H1 (cell line): ENCODE measurements at regions not wholly inside any gene's neighbourhood (a gene's known extent, or its start where the extent isn't known, plus 50 kb on each side); places are given as distances from the start of the nearest gene placed in this dataset.

Experiments used
- CTCF ChIA-PET: fragments of 300-600 bp; sonication (Branson Sonifier 250); formaldehyde crosslinking; loops from one replicate; lab custom pipeline; 2021; ENCODE audit not compliant: partially characterized antibody; lab: Charles Lee
- POLR2A ChIA-PET: fragments of 300-600 bp; sonication (Branson Sonifier 250); formaldehyde crosslinking; loops from one replicate; lab custom pipeline; 2021; ENCODE audit warnings: inconsistent platforms; ENCODE audit not compliant: partially characterized antibody; lab: Charles Lee
- DNase-seq, 2 experiments: peaks; one replicate each; pipeline versions ENCODE4 v3.0.0 to v3.0.0-alpha.2; 2010 to 2022; ENCODE audit warnings: low spot score in 2 of 2, low read depth in 1 of 2, mixed read lengths in 1 of 2
- FAIRE-seq: peaks from 2 replicates; lab custom pipeline; 2011; peaks lifted over from hg19 to GRCh38; lab: Jason Lieb, UNC
- H2AFZ ChIP-seq: 2 replicates; pipeline ENCODE4 v1.8.1; 2012; ENCODE audit warnings: low read length, inconsistent platforms
- H2AK5ac ChIP-seq: 2 replicates; pipeline ENCODE4 v1.6.1; 2013; ENCODE audit warnings: low read depth, low read length
- H2BK120ac ChIP-seq: replicated peaks from 2 replicates; pipeline ENCODE3; 2013; ENCODE audit warnings: low read depth, low read length, inconsistent platforms
- H2BK12ac ChIP-seq: 2 replicates; pipeline ENCODE4 v1.6.1; 2013; ENCODE audit warnings: low read depth, low read length
- H2BK15ac ChIP-seq: 2 replicates; pipeline ENCODE4 v1.6.1; 2013; ENCODE audit warnings: low read length
- H2BK20ac ChIP-seq: 2 replicates; pipeline ENCODE4 v1.6.1; 2013; ENCODE audit warnings: low read length
- H2BK5ac ChIP-seq: 2 replicates; pipeline ENCODE4 v1.6.1; 2013; ENCODE audit warnings: low read depth, low read length
- H3K14ac ChIP-seq: 2 replicates; pipeline ENCODE4 v1.6.1; 2013; ENCODE audit warnings: inconsistent platforms; ENCODE audit not compliant: insufficient read length
- H3K18ac ChIP-seq: 2 replicates; pipeline ENCODE4 v1.6.1; 2013; ENCODE audit warnings: low read length; ENCODE audit errors: extremely low read depth
- H3K23ac ChIP-seq: 2 replicates; pipeline ENCODE4 v1.6.1; 2013; ENCODE audit warnings: inconsistent platforms; ENCODE audit not compliant: insufficient read length
- H3K23me2 ChIP-seq: 2 replicates; pipeline ENCODE4 v1.6.1; 2013; ENCODE audit warnings: low read depth, low read length
- H3K27ac ChIP-seq: 2 replicates; pipeline ENCODE4 v1.6.1; 2011; ENCODE audit warnings: low read depth, low read length, inconsistent platforms
- H3K27me3 ChIP-seq, 4 experiments: replicated peaks in 1 of 4; 1 replicate in 1 of 4; 2 replicates in 3 of 4; pipeline versions ENCODE4 v1.6.1 to v1.8.1; 2011 to 2013; ENCODE audit warnings: low read length in 3 of 4, mild to moderate bottlenecking in 3 of 4, inconsistent platforms in 2 of 4, mixed read lengths in 2 of 4, moderate library complexity in 1 of 4; ENCODE audit not compliant: control insufficient read depth in 3 of 4, insufficient read depth in 3 of 4; ENCODE audit errors: extremely low read depth in 1 of 4
- H3K36me3 ChIP-seq, 4 experiments: 2 replicates each; pipeline versions ENCODE4 v1.6.1 to v1.8.1; 2011 to 2013; ENCODE audit warnings: mild to moderate bottlenecking in 4 of 4, low read length in 3 of 4, moderate library complexity in 2 of 4, control low read depth in 1 of 4, inconsistent platforms in 1 of 4; ENCODE audit not compliant: insufficient read depth in 4 of 4, control insufficient read depth in 2 of 4
- H3K4ac ChIP-seq: replicated peaks from 2 replicates; pipeline ENCODE3; 2013; ENCODE audit warnings: low read length, low read depth, mixed read lengths, inconsistent platforms; ENCODE audit not compliant: insufficient read length
- H3K4me1 ChIP-seq, 4 experiments: replicated peaks in 1 of 4; 1 replicate in 1 of 4; 2 replicates in 3 of 4; pipeline versions ENCODE4 v1.6.1 to v1.8.1; 2011 to 2013; ENCODE audit warnings: low read length in 3 of 4, inconsistent platforms in 2 of 4, mixed read lengths in 1 of 4; ENCODE audit not compliant: insufficient read depth in 4 of 4, control insufficient read depth in 3 of 4
- H3K4me2 ChIP-seq, 2 experiments: 2 replicates each; pipeline versions ENCODE4 v1.6.1 to v1.8.1; 2011 to 2013; ENCODE audit warnings: low read depth in 2 of 2, low read length in 2 of 2, control low read depth in 1 of 2, inconsistent platforms in 1 of 2, mild to moderate bottlenecking in 1 of 2; ENCODE audit not compliant: insufficient read depth in 1 of 2
- H3K4me3 ChIP-seq, 4 experiments: fragments of 200-600, 300-600 bp in 1 of 4; sonication (generic), shearing (Covaris generic), sonication (Bioruptor Twin) in 1 of 4; 2 replicates each; pipeline versions ENCODE4 v1.5.1 to v1.8.1; 2011 to 2016; ENCODE audit warnings: low read length in 4 of 4, low read depth in 3 of 4, control low read depth in 2 of 4, inconsistent platforms in 2 of 4, mild to moderate bottlenecking in 2 of 4, mixed read lengths in 1 of 4, moderate library complexity in 1 of 4; ENCODE audit not compliant: insufficient read depth in 2 of 4; ENCODE audit errors: extremely low read depth in 1 of 4
- H3K56ac ChIP-seq: replicated peaks from 2 replicates; pipeline ENCODE3; 2013; ENCODE audit warnings: low read depth, mild to moderate bottlenecking, mixed read lengths, low read length, inconsistent platforms; ENCODE audit not compliant: insufficient read length
- H3K79me1 ChIP-seq: 2 replicates; pipeline ENCODE4 v1.6.1; 2013; ENCODE audit warnings: low read depth, low read length, control low read depth
- H3K79me2 ChIP-seq, 2 experiments: 2 replicates each; pipeline versions ENCODE4 v1.6.1 to v1.8.1; 2012 to 2013; ENCODE audit warnings: low read length in 2 of 2, mild to moderate bottlenecking in 2 of 2, inconsistent platforms in 1 of 2; ENCODE audit not compliant: insufficient read depth in 2 of 2, control insufficient read depth in 1 of 2
- H3K9ac ChIP-seq, 4 experiments: replicated peaks in 1 of 4; 1 replicate in 1 of 4; 2 replicates in 3 of 4; pipeline versions ENCODE4 v1.6.1 to v1.8.1; 2011 to 2013; ENCODE audit warnings: low read depth in 3 of 4, low read length in 3 of 4, control low read depth in 2 of 4, mild to moderate bottlenecking in 2 of 4, moderate library complexity in 2 of 4, inconsistent platforms in 1 of 4; ENCODE audit errors: extremely low read depth in 1 of 4
- H3K9me3 ChIP-seq, 2 experiments: 2 replicates each; pipeline versions ENCODE4 v1.6.1 to v1.8.1; 2012 to 2013; ENCODE audit warnings: mild to moderate bottlenecking in 2 of 2, moderate library complexity in 2 of 2, control low read depth in 1 of 2, inconsistent platforms in 1 of 2, low read depth in 1 of 2, low read length in 1 of 2, mixed read lengths in 1 of 2; ENCODE audit not compliant: insufficient read depth in 2 of 2
- H4K20me1 ChIP-seq, 2 experiments: replicated peaks in 1 of 2; 2 replicates each; pipeline versions ENCODE3 to v1.8.1; 2011 to 2013; ENCODE audit warnings: inconsistent platforms in 2 of 2, low read length in 2 of 2, mild to moderate bottlenecking in 1 of 2; ENCODE audit not compliant: insufficient read depth in 2 of 2, control insufficient read depth in 1 of 2
- H4K5ac ChIP-seq: 2 replicates; pipeline ENCODE4 v1.6.1; 2013; ENCODE audit warnings: low read length, low read depth, mixed read lengths, inconsistent platforms; ENCODE audit not compliant: insufficient read length
- H4K8ac ChIP-seq: 2 replicates; pipeline ENCODE4 v1.8.0; 2013; ENCODE audit warnings: mild to moderate bottlenecking, moderate library complexity, low read length, inconsistent platforms; ENCODE audit not compliant: insufficient read depth; ENCODE audit errors: extremely low read depth
- H4K91ac ChIP-seq: replicated peaks from 2 replicates; pipeline ENCODE3; 2013; ENCODE audit warnings: low read length, mixed read lengths, inconsistent platforms; ENCODE audit not compliant: insufficient read length
- ATF3 ChIP-seq: IDR thresholded peaks from 2 replicates; pipeline ENCODE4 v1.6.1; 2011; ENCODE audit warnings: low read depth, mild to moderate bottlenecking, low read length; ENCODE audit not compliant: insufficient read depth
- CHD1 ChIP-seq: IDR thresholded peaks from 2 replicates; pipeline ENCODE4 v1.6.1; 2012; ENCODE audit warnings: low read depth, low read length, improper control_type of control experiment
- E2F6 ChIP-seq: IDR thresholded peaks from 2 replicates; pipeline ENCODE4 v1.6.1; 2012; ENCODE audit warnings: inconsistent platforms
- EGR1 ChIP-seq: IDR thresholded peaks from 2 replicates; pipeline ENCODE4 v1.6.1; 2011; ENCODE audit warnings: low read depth, low read length, borderline replicate concordance
- NRF1 ChIP-seq: IDR thresholded peaks from 2 replicates; pipeline ENCODE4 v1.6.1; 2011; ENCODE audit warnings: mild to moderate bottlenecking, low read depth, low read length, improper control_type of control experiment
- POLR2A ChIP-seq, 2 experiments: IDR thresholded peaks; 1 replicate in 1 of 2; 2 replicates in 1 of 2; pipeline ENCODE4 v1.6.1; 2011; ENCODE audit warnings: low read depth in 2 of 2, low read length in 2 of 2, mild to moderate bottlenecking in 2 of 2; ENCODE audit errors: control extremely low read depth in 1 of 2
- RBBP5 ChIP-seq: IDR thresholded peaks from 2 replicates; pipeline ENCODE4 v1.7.1; 2012; ENCODE audit warnings: low read depth, mild to moderate bottlenecking, inconsistent platforms, low read length, moderate library complexity, borderline replicate concordance
- SAP30 ChIP-seq: fragments of 300-600 bp; sonication (generic); IDR thresholded peaks from 2 replicates; pipeline ENCODE4 v1.7.1; 2012; ENCODE audit warnings: low read length, moderate library complexity, mild to moderate bottlenecking, inconsistent platforms; ENCODE audit not compliant: insufficient read depth, insufficient replicate concordance
- SIX5 ChIP-seq: IDR thresholded peaks from 2 replicates; pipeline ENCODE4 v1.6.1; 2011; ENCODE audit warnings: mild to moderate bottlenecking, low read depth, low read length
- SP1 ChIP-seq: IDR thresholded peaks from 2 replicates; pipeline ENCODE4 v1.6.1; 2011; ENCODE audit warnings: low read depth, low read length
- TEAD4 ChIP-seq: IDR thresholded peaks from 2 replicates; pipeline ENCODE4 v1.6.1; 2012; ENCODE audit warnings: low read depth, low read length, inconsistent platforms, mixed read lengths
- WGBS, 2 experiments: shearing (Covaris generic) in 1 of 2; methylation state at CpG; one replicate each; pipeline versions ENCODE4 v1.1.6 to v1.1.7; 2013 to 2015; ENCODE audit warnings: low lambda C conversion rate in 2 of 2, mixed read lengths in 2 of 2, inconsistent platforms in 1 of 2, low coverage in 1 of 2, missing lambda C conversion rate in 1 of 2; ENCODE audit not compliant: insufficient replicate concordance in 2 of 2, insufficient coverage in 1 of 2, insufficient read length in 1 of 2; ENCODE audit errors: extremely low coverage in 1 of 2, missing lambda C conversion rate in 1 of 2; 5-methylcytosine and 5-hydroxymethylcytosine counted together

GRCh38 chr3:168212664-168213285, 117.1 kb upstream of the GOLIM4 start:
- H2AK5ac ChIP-seq: no peak overlapping the region
- H3K9me3 ChIP-seq: no peaks in the 10 kb centered on the region
- no peak overlapping the region for H2BK20ac ChIP-seq
- no peaks in the 10 kb centered on the region for H4K20me1 ChIP-seq
- no peaks in the 10 kb centered on the region for H3K27me3 ChIP-seq
- WGBS, 2 experiments: 91% methylated on average over 3 of the region's 3 CpGs; no CpG with 5 or more reads in 1 of the 2 experiments
- no peak overlapping the region for H3K56ac ChIP-seq
- H3K4me1 ChIP-seq: no peaks in the 10 kb centered on the region
- no peak overlapping the region for H2BK15ac ChIP-seq
- no peak overlapping the region for H3K23ac ChIP-seq
- no peak overlapping the region for H2BK12ac ChIP-seq
- H4K8ac ChIP-seq: no peak overlapping the region
- no peaks in the 10 kb centered on the region for H3K23me2 ChIP-seq
- H3K36me3 ChIP-seq: no peaks in the 10 kb centered on the region
- no peak overlapping the region for H3K4me2 ChIP-seq
- no peak for DNase-seq
- H3K4me3 ChIP-seq: no peak overlapping the region
- H2BK5ac ChIP-seq: no peak overlapping the region
- CTCF ChIA-PET: interaction anchor here (0.6 to 5.0 kb wide), 10 partner anchors 60 to 1453 kb away, joined by 3 to 64 read pairs (median 4); no protein-coding TSS in a partner anchor
- H3K4ac ChIP-seq: no peak overlapping the region
- H4K91ac ChIP-seq: no peak overlapping the region
- POLR2A ChIA-PET: no interaction called here
- TF ChIP-seq SP1 (no peak), POLR2A (IDR thresholded peaks at IDR 0.05; ENCODE audit: control extremely low read depth in 1 of 2, low read depth in 2 of 2, low read length in 2 of 2) (no peak), ATF3 (no peak), RBBP5 (no peak), SIX5 (no peak), TEAD4 (no peak), NRF1 (no peak), SAP30 (no peak), E2F6 (no peak), CHD1 (no peak), EGR1 (no peak)
- no peak for FAIRE-seq
- no peak overlapping the region for H3K14ac ChIP-seq
- no peaks in the 10 kb centered on the region for H3K79me2 ChIP-seq
- H3K18ac ChIP-seq: no peak overlapping the region
- H2AFZ ChIP-seq: no peak overlapping the region
- H3K27ac ChIP-seq: no peak overlapping the region
- no peaks in the 10 kb centered on the region for H3K79me1 ChIP-seq
- H3K9ac ChIP-seq: no peak overlapping the region
- no peak overlapping the region for H4K5ac ChIP-seq
- peak overlapping the region; percentile 28 for H2BK120ac ChIP-seq
